KBM-7 (cell line): ENCODE measurements at regions not wholly inside any gene's neighbourhood (a gene's known extent, or its start where the extent isn't known, plus 50 kb on each side); places are given as distances from the start of the nearest gene placed in this dataset.

ENCODE experiments used
- DNase-seq: peaks from one replicate; pipeline ENCODE4 v3.0.0-alpha.2; 2015
- in situ Hi-C: fragments of 300-500 bp; cut with MboI; formaldehyde crosslinking; loops from 2 replicates; pipeline ENCODE4 v1.14.3; 2020; ENCODE audit warnings: low sequenced_read_pairs, low pct_unique_long_range_greater_than_20kb, mixed read lengths

- in situ Hi-C loops: no loop called here
- no peak for DNase-seq
Observed at GRCh38 chr6:125528621-125529041, 220.8 kb upstream of the HEY2 start.

- in situ Hi-C loops: no loop called here
- DNase-seq: no peak
Observed at GRCh38 chr6:125529061-125529460, 220.4 kb upstream of the HEY2 start.

- in situ Hi-C loops: no loop called here
- no peak for DNase-seq
Observed at GRCh38 chr6:125533710-125534397, 215.6 kb upstream of the HEY2 start.

DNA sequence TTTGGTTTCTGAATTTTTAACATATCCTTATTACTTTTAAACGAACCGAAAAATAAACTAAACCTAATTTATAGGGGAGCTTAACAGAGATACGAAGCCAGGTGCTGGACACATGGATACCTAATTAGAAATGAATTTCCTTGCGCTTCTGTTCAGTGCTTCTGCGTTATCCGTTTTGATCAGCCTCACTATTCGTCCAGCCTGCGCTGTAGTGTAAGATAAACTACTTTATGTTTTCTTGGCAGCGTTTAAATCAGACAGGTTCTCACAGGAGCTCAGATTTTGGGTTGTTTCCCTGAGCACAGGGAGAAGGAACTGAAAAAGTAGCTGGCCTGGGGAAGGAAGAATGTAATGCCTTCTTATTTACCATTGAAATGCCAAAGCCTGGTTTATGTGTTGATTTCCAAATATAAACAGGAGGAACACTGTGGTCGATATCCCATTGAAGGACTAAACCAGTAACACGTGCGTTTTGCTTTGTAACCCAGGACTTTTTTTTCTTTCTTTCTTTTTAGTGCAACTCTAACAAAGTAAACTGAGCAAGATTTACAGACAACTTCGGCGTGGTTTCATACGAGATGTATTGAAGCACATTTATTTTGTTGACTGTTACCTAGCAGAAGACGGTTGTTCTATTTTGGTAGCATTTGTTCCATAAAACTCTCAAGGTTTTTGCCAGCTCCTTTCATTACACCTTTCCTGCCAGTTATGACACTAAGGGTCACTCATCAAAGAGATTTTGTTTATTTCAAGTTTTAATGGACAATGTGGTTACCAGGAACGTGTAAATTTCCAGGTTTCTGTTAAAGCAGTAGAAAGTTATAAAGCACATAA lies 214.8 kb upstream of the HEY2 start:
- DNase-seq: no peak
- in situ Hi-C loops: no loop called here

DNA sequence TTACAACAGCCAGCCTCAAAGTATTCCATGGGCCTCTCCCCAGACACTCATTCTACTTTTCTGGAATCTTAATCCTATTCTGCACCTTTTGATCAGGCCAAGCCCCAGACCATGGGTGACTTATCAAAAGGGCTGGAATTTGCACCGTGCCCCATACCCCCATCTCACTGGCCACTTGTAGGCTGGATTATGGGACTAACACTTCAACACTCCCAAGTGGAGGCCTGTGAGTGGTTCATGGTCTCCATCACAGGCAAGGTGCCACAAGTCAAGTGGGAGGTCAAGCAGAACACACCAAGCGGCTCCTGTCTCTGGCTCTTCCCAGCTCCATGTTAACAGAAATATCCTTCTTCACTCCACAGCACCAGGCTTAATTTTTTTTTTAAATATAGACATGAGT lies 212.3 kb upstream of the HEY2 start:
- no peak for DNase-seq
- in situ Hi-C loops: no loop called here

GRCh38 chr6:125539892-125540291 lies 209.5 kb upstream of the HEY2 start:
- in situ Hi-C loops: no loop called here
- DNase-seq: no peak

DNA sequence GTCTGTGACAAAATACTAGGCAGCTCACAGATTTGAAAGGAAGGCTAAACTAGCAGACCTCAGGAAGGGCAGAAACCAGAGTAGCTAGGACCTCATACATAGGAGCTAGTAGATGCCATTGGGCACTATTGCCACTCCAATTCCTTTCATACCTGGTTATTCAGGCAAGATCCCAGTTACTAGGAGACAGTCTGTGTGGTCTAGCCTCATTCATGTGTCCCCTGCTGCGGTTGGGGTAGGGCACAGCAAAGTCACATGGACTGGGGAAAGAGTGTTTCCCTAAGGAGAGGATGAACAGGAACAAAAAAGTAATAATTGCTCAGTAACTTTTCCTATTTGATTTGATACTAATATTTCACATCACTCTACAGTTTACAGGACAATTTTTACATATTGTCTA lies 204.6 kb upstream of the HEY2 start:
- in situ Hi-C loops: no loop called here

GRCh38 chr6:125546841-125547251 lies 202.6 kb upstream of the HEY2 start:
- DNase-seq: no peak
- in situ Hi-C loops: no loop called here

More for the DNA sequence above, 204.6 kb upstream of the HEY2 start:
- DNase-seq: no peak

- in situ Hi-C loops: no loop called here
- no peak for DNase-seq
Observed at GRCh38 chr6:125547381-125547780, 202.1 kb upstream of the HEY2 start.

DNA sequence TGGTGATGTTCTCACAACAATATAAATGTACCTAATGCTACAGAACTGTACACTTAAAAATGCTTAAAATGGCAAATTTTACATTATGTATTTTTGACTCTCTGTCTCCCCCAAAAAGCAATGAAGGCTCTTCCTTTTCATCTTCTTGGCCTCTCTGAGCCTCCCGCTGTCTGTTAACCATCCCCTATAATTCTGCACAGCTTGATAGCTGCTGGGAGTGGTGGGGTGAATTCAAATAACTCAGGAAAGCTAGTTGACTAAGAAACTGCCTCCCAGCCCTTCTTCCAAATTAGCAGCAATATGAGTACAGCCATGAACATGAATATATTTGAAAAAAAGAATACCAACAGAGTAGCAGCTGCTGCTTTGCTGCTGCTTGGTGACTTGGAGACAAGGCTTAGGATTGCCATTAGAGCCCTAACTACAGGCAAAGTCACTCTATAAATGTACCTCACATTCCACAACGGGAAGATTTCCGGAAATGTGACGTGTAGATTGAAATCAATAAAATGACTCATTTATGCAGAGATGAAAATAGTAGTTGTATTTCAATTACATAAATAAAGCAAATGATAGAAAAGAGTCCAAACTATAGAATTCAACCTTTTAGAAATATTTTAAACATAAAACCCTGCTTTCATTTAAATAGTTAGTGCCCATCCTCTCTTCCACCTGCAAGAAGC lies 200.1 kb upstream of the HEY2 start:
- in situ Hi-C loops: no loop called here
- no peak for DNase-seq

DNA sequence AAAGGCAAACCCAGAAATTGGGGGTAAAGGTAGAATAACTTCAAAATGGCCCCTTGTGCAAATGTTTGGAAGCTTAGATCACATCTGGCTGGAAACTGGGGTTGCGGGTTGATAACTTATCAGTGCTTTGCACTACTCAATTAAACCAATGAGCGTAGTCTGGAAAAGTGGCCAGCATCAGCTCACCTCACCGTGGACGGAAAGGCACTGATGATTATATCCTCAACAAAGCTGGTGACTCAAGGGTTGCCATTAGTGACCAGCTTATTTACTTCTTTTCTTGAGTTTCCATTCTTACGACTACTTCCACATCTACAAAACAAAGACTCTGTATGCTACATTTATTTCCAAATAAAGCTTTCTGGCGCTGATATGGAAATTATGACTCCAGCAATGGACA lies 198.5 kb upstream of the HEY2 start:
- DNase-seq: no peak
- in situ Hi-C loops: no loop called here

- DNase-seq: no peak
- in situ Hi-C loops: no loop called here
Observed at GRCh38 chr6:125552819-125553218, 196.6 kb upstream of the HEY2 start.

DNA sequence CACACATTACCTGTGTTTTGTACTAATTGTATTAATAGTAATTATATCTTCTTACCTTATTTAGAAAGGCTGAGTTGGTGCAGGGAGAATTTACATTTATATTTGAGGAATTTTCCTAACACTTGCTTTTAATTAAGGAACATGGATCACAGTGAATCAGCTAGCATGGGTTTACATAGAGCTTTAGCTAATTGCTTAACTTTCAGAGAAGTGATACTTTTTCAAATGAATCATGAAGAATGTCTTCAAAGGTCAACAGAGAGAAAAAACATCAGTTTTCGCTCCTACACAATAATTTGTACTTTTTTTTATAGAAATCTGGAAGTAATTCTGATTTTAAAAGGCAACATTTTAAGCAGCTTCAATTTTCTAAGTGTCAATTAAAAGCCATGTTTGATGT lies 195.0 kb upstream of the HEY2 start:
- DNase-seq: no peak
- in situ Hi-C loops: no loop called here

- in situ Hi-C loops: no loop called here
- no peak for DNase-seq
Observed at GRCh38 chr6:125558241-125558843, 191.1 kb upstream of the HEY2 start.

DNA sequence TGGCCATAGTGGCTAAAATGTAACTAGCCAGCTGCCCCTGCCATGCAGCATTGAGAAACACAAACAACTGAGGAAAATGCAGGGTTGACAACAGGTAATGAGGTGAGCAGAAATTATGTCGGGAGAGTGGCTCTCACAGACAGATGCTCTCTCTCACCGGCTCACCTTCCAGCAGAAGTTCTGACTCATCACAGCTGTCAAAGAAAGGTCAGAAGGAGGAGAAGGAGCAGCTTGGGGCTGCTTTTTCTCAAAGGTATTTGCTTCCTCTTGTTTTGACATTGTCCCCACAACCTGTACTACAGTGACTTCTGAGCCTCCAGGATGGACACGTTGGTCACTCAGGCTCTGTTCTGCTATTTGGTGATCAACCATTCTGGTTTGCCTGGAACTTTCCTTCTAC lies 190.5 kb upstream of the HEY2 start:
- DNase-seq: no peak
- in situ Hi-C loops: no loop called here

GRCh38 chr6:125562156-125562555 lies 187.3 kb upstream of the HEY2 start:
- in situ Hi-C loops: no loop called here
- DNase-seq: no peak

DNA sequence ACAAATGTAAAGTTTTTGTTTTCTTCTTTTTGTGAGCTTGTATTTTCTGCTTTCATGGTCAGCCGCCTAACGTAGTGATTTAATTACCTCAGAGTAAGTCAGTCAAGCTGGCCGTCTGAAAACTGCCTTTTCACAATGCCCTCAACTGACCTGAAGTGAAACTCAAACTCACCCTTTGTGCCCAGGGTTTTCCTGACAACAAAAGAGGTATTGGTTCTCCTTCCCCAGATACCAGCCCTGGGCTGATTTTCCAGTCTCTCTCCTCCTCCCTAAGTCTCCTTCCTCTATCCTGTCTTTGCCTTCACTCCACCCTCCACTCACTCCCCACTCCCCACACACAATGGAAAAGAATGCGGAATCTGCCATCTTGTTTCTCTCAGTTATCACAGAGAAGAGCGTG lies 184.5 kb upstream of the HEY2 start:
- no peak for DNase-seq
- in situ Hi-C loops: no loop called here

DNA sequence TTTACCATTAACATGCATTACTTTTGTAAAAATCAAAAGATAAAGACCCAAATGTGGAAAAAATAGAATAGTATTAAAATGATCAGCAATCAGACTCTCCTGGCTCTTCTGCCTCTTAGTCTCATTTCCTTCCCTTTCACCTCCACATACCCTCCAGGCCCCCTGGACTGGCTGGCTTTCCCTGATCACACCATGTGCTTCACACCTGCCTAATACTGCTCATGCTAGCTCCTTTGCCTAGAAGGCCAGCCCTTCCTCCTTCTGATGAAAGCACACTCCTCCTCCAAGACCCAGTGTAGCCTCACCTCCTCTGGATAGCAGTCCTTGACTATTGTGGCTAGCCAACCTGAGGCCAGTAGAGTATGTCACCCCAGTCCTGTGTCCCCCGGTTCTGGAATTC lies 182.0 kb upstream of the HEY2 start:
- no peak for DNase-seq
- in situ Hi-C loops: no loop called here

DNA sequence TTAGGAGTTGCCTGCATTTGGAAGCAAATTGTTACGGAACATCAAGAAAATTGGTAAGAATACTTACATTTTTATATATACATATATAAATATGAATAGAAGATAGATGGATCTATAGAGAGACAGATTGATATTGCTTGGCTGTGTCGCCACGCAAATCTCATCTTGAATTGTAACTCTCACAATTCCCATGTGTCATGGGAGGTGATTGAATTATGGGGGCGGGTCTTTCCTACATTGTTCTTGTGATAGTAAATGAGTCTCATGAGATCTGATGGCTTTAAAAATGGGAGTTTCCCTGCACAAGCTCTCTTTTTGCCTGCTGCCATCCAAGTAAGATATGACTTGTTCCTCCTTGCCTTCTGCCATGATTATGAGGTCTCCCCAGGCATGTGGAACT lies 180.8 kb upstream of the HEY2 start:
- no peak for DNase-seq
- in situ Hi-C loops: no loop called here

- in situ Hi-C loops: no loop called here
- DNase-seq: no peak
Observed at GRCh38 chr6:125570526-125570925, 178.9 kb upstream of the HEY2 start.
